ENCODE measurements at regions not wholly inside any gene's neighbourhood (a gene's known extent, or its start where the extent isn't known, plus 50 kb on each side); places are given as distances from the start of the nearest gene placed in this dataset.

DNA sequence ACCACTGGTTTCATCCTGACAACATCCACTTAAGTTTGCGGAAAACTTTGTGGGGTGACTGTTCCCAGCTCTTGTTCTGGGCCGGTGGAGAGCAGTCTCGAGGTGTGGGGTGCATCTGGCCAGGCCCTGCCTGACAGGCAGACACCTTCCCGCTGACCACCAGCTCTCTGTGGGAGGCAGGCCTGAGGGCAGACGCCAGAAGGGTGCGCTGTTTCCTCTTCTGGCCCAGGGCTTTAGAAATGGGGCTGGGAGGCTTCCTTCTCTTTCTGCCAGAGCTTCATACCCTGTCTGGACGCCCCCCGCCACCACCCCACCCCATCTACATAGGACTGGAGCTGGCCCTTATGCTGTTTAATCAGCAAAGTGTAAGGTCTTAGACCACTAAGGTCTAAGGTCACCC lies 263.8 kb downstream of the LOXHD1 start:
- no peak for DNase-seq

DNA sequence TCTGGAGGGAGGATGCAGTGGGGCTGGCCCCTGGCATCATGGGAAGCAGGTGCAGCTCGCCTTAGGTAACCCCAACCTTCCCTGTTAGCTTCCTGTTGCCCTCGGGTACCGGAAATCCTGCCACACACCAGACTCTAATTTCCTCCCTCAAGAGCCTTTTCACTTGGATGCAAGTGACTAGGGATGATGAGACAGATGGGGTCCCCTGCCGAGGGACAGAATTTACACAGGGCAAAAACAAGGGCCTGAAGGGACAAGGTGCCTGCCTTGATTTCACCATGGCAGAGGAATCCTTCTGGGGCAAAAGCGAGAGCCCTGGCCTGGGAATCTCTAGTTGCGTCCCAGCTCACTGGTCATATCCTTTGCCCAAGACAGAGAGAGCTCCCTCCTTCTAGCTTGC lies 263.1 kb downstream of the LOXHD1 start:
- no peak for DNase-seq

DNA sequence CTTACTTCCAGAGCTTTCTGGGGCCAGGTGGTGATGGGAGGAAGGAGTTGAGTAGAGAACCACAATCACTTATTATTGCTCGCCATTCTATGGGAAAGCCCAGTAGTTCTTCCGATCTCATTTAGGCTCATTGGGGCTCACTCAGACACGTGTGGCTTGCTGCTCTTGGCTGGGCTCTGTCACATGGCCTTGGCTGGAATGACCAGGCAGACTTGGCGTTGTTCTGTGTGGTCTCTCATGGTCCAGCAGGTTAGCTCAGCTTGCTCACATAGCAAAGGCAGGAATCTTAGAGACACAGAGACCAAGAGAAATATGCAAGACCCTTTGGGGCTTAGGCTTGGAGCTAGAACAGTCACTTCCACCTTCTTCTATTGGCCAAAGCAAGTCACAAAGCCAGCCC lies 261.2 kb downstream of the LOXHD1 start:
- no peak for DNase-seq

DNA sequence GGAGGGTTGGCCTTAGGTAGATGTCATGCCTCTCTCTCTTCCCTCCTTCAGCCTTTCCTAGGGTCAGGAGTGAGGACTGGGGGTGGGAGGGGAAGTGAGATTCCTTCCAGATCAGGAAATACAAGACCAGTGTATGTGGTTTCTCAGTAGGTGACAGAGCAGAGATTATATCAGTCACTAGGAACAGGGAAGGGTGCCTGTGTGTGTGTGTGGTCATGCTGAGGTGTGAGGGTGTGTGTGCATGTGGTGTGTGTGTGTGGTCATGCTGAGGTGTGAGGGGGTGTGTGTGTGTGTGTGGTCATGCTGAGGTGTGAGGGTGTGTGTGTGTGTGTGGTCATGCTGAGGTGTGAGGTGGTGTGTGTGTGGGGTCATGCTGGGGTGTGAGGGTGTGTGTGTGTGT lies 259.8 kb downstream of the LOXHD1 start:
- no peak for DNase-seq

DNA sequence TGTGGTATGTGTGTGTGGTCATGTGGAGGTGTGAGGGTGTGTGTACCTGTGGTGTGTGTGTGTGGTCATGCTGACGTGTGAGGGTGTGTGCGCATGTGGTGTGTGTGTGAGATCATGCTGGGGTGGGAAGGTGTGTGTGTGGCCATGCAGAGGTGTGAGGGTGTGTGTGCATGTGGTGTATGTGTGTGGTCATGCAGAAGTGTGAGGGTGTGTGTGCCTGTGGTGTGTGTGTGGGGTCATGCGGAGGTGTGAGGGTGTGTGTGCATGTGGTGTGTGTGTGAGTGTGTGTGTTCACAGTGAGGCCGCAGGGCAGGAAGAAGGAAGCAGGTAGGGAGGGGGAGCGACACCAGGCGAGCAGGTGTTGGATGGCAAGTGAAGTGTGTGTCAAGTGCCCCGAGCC lies 259.0 kb downstream of the LOXHD1 start:
- no peak for DNase-seq

DNA sequence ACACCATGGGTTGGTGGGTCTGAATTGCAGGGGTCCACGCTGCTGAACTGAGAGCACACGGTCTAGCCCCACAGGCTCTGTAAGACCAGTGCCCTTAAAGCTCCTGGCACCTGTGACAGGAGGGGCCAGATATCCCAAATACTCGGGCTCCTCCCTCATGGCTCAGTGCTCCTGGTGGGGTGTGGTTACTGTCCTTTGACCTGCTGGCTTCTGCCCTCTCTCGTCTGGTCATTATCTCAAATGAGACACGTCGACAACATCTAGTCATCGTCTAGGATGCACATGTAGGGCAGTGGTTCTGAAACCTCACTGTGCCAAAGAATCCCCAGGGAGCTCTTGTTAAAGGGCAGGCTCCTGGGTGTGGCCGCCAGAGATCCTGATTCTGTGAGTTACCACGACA lies 258.4 kb downstream of the LOXHD1 start:
- no peak for DNase-seq

DNA sequence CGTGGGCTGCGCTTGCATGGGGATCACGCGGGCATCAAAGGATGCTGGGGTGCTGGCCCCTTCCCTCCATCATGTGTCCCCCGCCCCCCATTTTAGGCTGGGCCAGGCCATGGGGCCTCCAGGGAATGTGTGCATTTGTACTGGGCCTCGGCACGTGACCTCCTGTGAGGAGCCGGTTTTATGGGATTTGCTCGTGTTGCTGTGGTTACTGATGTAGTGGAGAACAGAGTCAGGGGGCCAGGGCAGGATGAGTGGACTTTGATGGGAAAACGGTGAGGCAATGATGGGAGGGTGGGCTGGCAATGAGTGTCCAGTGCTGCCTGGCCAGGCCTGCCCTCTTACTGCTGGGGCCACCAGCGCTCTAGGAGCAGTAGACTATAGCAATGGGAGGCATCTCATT lies 257.7 kb downstream of the LOXHD1 start:
- DNase-seq = no peak

DNA sequence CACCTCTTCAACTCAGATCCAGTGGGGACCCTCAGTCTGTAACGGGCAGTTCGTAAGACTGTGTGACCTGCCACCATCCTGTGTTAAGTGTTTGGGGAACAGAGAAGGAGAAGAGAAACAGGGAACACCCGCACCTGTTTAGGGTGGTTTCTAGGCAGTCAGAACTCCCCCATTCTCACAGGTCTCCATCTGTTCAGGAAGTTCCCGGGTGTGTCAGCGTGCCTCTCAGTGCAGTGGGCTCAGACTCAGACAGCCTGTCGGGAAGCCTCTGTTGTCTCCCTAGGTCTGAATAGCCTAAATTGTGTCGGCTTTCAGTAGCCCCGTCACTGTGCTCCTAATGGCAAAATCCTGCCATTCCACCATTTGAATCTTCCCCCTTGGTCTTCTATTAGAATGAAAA lies 256.6 kb downstream of the LOXHD1 start:
- no peak for DNase-seq

DNA sequence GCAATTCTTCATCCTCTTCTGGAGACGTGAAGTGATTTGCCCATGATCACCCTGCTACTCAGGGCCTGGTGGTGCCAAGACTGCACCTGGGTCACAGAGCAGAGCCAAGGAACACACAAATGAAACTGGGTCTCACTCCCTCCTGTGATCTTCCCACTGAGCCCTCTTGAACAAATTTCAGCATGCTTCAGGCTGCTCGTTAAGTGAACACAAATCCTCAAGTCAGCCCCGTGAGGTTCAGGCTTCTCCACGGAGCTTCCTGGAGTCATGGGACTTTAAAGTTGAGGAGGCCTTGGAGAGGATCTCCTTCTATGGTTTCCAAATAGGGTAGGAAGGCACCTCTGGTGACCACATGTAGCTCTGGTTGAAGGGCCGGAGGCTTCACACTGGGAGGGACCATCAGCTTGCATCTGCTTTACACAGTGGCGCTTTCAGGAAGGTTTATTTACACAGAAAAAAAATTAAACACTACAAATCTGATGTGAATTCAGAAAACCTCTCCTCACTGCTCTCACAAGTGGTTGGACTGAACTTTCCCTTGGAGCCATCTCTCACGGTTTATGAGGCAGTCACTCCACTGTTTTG lies 255.4 kb downstream of the LOXHD1 start:
- no peak for DNase-seq

DNA sequence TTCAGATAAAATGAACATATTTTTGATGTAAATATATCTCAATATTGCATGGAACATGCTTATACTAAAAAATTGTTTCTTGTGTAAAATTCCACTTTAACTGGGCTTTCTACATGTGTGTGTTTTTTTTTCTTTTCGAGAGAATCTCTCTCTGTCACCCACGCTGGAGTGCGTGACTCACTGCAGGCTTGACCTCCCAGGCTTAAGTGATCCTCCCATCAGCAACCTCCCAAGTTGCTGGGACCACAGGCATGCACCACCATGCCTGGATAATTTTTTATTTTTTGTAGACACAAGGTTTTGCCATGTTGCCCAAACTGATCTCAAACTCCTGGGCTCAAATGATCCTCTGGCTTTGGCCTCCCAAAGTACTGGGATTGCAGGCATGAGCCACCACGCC lies 254.6 kb downstream of the LOXHD1 start:
- DNase-seq = no peak

DNA sequence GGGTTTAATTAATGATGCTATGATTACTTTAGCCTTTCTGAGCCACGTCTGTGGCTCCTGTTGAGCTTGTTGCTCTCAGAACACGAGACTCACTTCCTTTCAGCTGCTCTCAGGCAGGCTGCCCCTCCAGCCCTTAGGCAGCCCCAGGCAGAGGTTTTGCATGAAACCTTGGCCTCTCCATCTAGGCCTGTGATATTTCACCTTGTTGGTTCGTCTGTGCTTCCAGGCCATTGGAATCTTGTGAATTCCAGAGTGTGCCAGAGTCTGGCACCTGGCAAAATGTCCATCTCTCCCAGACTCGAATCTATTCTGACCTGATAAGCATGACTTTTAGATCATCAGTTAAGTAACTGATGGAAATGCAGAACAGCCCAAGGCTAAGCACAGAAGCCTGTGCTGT lies 254.1 kb downstream of the LOXHD1 start:
- DNase-seq = no peak

DNA sequence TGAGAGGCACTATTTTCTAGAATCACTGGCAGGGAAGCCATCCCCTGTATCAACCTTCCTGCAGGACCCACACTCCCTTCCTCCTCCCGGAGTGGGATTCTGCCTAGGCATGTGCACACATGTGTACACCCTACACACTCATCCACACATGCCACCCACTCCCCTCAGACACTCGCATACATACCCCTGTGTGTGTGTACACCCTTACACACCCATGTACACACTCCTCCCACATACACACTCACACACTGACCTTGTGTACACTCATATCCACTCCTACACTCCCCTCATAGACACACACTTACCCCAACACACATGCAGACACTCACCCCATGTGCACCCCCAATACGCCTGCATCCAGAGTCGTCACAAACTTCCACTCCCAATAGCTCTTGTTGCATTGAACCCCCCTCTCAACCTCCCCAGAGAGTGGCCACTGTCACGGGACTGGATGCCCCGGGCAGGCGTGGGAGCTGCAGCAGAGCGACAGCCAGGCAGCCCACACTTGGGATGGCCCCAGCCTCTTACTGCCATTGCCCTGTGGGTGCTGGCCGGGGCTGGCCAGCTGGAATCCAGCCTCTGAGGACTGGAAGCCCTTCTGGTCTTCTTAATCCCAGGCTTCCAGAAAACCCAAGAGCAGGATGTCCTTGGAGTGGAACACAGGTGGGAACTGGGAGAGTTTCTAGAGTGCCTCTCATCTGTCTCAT lies 251.0 kb downstream of the LOXHD1 start:
- DNase-seq = no peak

DNA sequence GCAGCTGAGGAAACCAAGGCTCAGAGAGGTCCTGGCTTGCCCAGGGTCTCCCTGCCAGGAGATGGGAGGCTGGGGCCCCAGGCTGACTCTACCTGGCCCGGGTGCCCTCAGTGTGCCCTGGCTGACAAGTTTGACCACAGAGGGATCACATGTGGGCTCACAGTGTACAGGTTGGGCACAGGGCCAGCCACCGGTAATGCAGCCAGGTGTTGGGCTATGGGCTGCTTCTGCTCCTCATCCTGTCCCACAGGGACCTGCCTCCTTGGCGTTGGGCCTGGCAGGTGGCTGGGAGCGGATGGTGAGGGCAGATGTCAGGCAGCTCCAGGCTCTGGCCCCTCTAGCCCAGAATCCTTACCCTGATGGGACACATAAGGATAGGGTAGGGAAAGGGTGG lies 250.5 kb downstream of the LOXHD1 start:
- DNase-seq = no peak

DNA sequence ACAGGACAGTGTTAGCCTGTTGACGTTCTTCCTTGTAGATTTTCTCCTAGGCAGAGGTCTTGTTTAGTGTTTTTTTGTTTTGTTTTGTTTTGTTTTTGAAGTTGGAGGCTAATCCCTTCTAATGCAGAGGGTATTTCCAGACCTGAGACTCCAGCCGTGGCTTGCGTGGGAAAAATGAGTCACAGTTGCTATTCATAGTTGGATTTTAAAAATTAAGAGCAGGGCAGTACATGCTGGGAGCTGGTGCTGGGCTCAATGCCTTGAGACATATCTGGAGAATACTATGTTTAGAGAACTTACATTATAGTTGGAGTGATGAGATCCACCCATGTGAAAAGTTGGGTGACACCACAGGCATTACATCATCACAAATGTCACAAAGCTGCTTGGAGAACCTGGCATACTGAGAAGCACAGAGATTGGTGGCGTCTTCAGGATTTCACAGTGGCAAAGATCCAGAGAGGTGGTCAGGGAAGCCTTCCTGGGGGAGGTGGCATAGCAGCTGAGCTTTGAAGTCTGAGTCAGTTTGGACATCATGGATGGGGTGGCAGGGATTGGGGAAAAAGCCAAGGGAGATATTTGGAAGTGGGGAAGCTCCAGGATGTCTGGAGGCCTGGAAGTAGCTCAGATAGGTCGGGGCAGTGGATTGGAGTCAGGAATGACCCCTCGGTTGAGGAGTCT lies 249.4 kb downstream of the LOXHD1 start:
- DNase-seq = no peak

DNA sequence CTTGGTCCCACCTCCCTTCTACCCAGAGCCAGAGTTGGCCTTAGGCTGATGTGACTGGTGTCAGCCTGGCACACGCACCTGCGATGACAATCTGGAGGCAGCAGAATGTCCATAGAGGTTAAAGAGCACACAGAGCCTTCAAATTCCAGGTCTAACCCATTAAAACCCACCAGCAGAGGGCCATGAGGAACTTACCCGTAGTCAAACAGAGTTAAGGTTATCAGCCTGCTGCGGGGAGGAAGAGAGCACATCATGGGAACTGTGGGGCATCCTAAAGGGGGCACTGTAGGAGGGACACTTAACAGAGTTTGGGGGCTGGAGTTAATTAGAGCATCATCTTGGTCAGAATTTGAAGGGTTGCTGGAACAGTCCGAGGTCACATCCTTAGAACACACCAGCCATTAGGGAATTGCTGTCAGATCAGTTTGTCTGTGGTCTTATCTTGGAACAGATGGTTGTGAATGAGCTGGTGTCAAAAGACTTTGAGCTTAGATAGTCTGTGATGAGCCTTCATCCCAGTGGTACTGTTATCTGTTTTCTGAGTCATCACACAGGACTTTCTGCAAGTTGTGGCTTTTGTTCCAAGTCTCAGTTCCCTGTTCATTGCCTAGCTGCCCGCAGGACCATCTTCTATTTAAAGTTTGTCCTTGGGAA lies 248.6 kb downstream of the LOXHD1 start:
- DNase-seq = no peak

DNA sequence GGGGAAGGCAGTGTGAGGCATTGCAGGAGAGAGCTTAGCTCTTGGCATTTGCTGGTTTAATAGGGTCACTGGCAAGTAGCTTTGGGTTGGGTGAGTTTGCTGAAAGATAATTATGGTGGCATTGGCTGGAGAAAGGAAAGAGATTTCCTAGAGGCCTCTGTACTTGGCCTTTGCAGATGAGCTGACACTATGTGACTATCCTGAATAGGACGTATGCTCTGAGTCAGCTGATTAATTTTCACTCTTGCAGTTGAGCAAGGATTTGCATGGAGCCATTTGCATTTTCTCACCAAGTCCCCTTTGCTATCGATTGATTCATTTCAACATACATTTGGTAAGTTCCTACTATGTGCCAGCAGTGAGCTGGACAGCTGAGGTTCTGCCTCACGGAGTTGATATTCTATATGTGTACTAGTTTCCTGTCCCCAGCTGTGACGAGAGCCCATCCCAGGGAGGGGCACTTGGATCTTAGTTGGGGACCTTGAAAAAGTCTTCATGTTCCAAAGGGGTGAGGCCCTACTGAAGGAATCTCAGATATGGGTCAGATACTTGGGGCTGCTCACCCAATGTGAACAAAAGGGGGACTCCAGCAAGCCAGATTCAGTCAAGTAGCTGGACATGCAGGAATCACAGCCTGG lies 245.7 kb downstream of the LOXHD1 start:
- no peak for DNase-seq

DNA sequence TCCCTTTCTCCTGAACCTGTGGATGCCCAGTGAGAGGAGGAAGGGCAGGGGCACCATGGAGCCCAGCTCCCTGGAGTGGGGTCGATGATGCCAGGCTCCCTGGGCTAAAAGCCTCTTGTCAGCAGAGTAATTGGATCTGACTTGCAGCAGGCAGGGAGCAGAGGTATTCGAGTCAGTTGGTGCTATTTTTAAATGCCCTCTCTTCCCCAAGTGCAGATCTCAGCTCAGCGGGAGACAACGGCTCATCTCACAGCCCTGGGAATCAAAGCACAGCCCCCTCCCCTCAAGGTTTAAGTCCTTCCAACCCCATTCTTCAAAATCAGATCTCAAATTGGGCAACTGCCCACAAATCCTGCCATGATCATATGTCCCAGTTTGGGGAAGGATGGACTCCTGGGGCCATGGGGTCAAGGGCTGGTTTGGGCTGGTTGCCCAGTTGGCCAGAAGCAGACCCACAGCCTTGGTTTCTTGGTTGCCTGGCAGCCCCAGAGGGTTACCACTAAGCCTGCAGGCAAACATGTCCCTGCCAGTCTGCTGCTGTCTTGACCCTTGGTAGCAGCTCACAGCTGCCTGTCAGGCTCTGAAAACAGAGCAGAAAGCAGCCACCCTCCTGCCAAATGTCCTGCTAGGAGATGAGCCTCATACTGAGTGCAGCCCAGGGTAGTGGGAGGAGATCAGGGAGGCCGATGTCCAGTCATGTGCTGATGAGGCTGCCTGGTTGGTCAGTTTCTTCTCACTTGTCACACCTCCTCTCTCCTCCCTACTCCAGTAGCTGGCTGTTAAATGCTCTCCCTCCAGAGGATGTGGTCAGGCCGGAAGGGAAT lies 244.9 kb downstream of the LOXHD1 start:
- no peak for DNase-seq

DNA sequence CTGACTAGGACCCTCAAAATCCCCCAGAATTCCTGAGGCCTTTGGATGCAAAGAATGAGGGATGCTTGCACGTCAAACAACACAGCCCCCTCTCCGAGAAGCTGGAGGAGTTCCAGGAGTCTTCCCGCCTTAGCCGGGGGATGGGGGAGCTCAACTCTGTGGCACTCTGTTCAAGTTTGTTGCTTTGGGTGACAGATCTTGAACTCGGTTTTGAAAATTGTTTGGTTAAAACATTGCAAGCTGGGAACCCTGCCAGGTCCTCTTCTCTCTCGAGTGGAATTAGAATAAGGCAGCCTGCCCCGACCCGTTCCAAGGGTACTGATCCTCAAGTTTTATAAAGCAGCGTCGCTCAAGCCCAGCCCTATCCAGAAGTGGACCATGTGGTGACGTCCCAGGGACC lies 244.1 kb downstream of the LOXHD1 start:
- DNase-seq = no peak

DNA sequence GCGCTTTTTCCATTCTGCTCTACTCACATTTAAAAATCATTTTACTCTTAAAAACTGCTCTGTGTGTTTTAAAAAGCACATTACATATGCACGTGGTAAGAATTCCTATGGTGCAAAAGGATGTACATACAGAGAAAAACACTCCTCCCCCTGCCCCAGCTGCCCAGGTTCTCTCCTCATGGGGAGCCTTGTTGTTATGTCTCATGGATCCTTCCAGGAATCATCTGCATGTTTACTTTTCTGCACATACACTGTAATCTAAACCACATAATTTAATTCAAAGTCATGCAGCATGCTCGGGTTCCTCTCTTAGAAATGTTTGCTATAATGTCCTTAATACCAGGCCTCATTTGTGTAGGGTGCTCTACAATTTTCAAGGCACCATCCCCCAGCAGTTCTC lies 243.3 kb downstream of the LOXHD1 start:
- no peak for DNase-seq

DNA sequence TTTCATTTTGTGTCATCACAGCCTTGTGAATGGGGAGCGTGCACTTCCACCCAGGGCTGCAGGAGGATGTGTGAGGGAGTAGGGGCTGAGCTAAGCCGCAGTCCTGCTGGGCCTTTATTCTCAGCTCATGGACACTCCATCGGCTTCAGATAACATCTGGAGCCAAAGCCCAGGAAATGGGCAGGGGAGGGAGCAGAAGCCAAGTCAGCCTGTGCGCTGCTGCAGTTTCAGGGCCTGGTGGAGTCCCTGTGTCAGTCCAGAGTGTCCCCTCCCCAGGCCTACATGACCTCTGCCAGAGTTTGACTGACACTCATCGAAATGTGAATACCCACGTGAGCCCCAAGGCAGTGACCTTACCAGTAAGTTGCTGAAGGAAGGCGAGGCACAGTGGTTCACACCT lies 242.2 kb downstream of the LOXHD1 start:
- DNase-seq = no peak

DNA sequence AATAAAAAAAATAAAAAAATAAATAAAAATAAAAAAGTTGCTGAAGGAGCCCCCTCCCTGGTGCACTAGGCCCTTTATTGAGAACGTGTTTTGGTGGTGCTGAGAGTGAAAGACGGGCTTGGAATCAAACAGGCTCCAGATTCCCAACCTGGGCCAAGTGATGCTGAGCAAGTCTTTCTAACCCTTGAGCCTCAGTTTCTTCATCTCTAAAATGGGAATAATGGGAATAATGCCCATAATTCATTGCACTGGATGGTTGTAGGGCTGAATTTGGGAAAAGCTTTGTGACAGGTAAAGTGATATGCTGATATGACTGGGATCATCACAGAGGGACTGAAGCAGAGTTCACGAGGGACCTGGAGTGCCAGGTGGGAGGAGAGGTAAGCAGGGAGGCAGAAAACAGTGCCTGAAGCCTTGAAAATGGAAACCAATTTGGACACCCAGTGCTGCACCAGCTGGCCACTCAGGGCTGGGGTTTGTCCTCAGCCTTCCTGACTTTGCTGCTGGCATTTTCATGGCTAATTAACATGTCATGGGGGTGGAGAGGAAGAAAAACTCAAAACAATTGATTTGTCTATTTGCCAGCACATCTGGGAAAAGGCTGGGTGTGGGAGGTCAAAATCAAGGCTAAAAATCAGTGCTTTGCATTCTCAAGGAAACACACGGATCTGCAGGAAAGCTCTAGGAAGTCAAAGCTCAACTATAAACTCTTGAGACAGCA lies 241.3 kb downstream of the LOXHD1 start:
- DNase-seq = no peak

All from activated naive CD4-positive, alpha-beta T cell treated with anti-CD3 and anti-CD28 coated beads, Interleukin-2, amount 50 U/mL, for 16 hours (primary cell).